KMS-11 (cell line): ENCODE measurements at regions not wholly inside any gene's neighbourhood (a gene's known extent, or its start where the extent isn't known, plus 50 kb on each side); places are given as distances from the start of the nearest gene placed in this dataset.

ENCODE experiments used
- H2AFZ ChIP-seq: fragments of 200-600 bp; sonication (generic); 2 replicates; pipeline ENCODE4 v1.6.1; 2016; ENCODE audit warnings: antibody characterized with exemption, mixed run types, low read depth
- H3K27ac ChIP-seq: fragments of 200-600 bp; sonication (generic); 2 replicates; pipeline ENCODE4 v1.6.1; 2016; ENCODE audit warnings: mild to moderate bottlenecking, mixed run types
- H3K27me3 ChIP-seq: fragments of 200-600 bp; sonication (generic); 2 replicates; pipeline ENCODE4 v1.6.1; 2017; ENCODE audit warnings: mild to moderate bottlenecking, low read depth, mixed run types, moderate library complexity; ENCODE audit not compliant: insufficient read depth
- H3K36me3 ChIP-seq: fragments of 200-600 bp; sonication (generic); 2 replicates; pipeline ENCODE4 v1.6.1; 2017; ENCODE audit warnings: mild to moderate bottlenecking, mixed run types; ENCODE audit not compliant: insufficient read depth
- H3K4me1 ChIP-seq: fragments of 200-600 bp; sonication (generic); 2 replicates; pipeline ENCODE4 v1.6.1; 2016; ENCODE audit warnings: mild to moderate bottlenecking, low read depth, mixed run types; ENCODE audit not compliant: poor library complexity, severe bottlenecking
- H3K4me2 ChIP-seq: fragments of 200-600 bp; sonication (generic); 2 replicates; pipeline ENCODE4 v1.7.0; 2016; ENCODE audit warnings: mild to moderate bottlenecking, mixed run types
- H3K4me3 ChIP-seq: fragments of 200-600 bp; sonication (generic); IDR thresholded peaks from 2 replicates; pipeline ENCODE4 v1.6.1; 2017; ENCODE audit warnings: low read depth, low read length, mixed read lengths; ENCODE audit not compliant: insufficient read depth
- H3K79me2 ChIP-seq: fragments of 200-600 bp; sonication (generic); 2 replicates; pipeline ENCODE4 v1.6.1; 2016; ENCODE audit warnings: low read depth, mixed run types; ENCODE audit not compliant: insufficient read depth
- H3K9ac ChIP-seq: fragments of 200-600 bp; sonication (generic); 2 replicates; pipeline ENCODE4 v1.6.1; 2016; ENCODE audit warnings: mild to moderate bottlenecking, mixed run types
- H4K20me1 ChIP-seq: fragments of 200-600 bp; sonication (generic); 2 replicates; pipeline ENCODE4 v1.6.1; 2016; ENCODE audit warnings: mild to moderate bottlenecking, mixed run types; ENCODE audit not compliant: insufficient read depth
- CTCF ChIP-seq: fragments of 200-600 bp; sonication (generic); conservative IDR thresholded peaks from 2 replicates; pipeline ENCODE4 v1.6.1; 2017; ENCODE audit warnings: low read depth, mild to moderate bottlenecking, antibody characterized with exemption, low read length, moderate library complexity, mixed read lengths

GRCh38 chr14:40601063-40601462 is 1005.6 kb upstream of the LRFN5 start:
- Histone ChIP-seq H3K27ac (no peak overlapping the region), H3K4me3 (no peak overlapping the region), H2AFZ (no peak overlapping the region), H4K20me1 (no peaks in the 10 kb centered on the region), H3K36me3 (no peaks in the 10 kb centered on the region), H3K4me2 (no peak overlapping the region), H3K27me3 (no peaks in the 10 kb centered on the region), H3K79me2 (no peaks in the 10 kb centered on the region), H3K4me1 (no peaks in the 10 kb centered on the region), H3K9ac (no peak overlapping the region)
- TF ChIP-seq CTCF = no peak

DNA sequence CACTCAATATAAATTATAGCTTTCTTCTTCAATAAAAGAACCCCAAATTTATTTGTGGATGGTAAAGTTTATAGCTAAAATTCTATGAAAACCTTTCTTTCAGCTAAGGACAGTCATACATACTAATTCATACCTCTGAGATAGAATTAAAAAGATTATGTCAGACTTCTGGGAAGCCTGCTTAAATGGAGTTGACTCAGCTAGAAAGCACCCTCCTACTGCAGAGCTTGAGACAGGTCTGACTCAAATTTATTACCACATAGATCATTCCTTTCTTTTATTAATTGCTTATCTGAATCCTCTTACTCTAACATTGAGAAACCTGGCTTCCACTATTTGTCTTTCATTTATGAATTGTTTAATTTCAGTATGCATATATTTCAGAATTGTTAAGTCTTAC is 1007.0 kb upstream of the LRFN5 start:
- no peaks in the 10 kb centered on the region for H3K27me3 ChIP-seq
- H4K20me1 ChIP-seq = no peaks in the 10 kb centered on the region
- no peak overlapping the region for H3K4me2 ChIP-seq
- H2AFZ ChIP-seq = no peak overlapping the region
- no peaks in the 10 kb centered on the region for H3K4me1 ChIP-seq
- no peaks in the 10 kb centered on the region for H3K36me3 ChIP-seq
- TF ChIP-seq CTCF = no peak
- no peaks in the 10 kb centered on the region for H3K79me2 ChIP-seq
- H3K4me3 ChIP-seq = no peak overlapping the region
- no peak overlapping the region for H3K27ac ChIP-seq
- H3K9ac ChIP-seq = no peak overlapping the region

GRCh38 chr14:40581264-40581663 is 1025.4 kb upstream of the LRFN5 start:
- Histone ChIP-seq H3K27me3 (no peaks in the 10 kb centered on the region), H3K4me1 (no peaks in the 10 kb centered on the region), H3K79me2 (no peaks in the 10 kb centered on the region), H3K36me3 (no peaks in the 10 kb centered on the region), H4K20me1 (no peaks in the 10 kb centered on the region), H3K4me3 (no peak overlapping the region), H3K9ac (no peak overlapping the region), H3K27ac (no peak overlapping the region), H3K4me2 (no peak overlapping the region), H2AFZ (no peak overlapping the region)
- no peak for TF ChIP-seq CTCF

- no peak for TF ChIP-seq CTCF
- Histone ChIP-seq H3K79me2 (no peaks in the 10 kb centered on the region), H3K9ac (no peak overlapping the region), H3K4me3 (no peak overlapping the region), H3K4me1 (no peaks in the 10 kb centered on the region), H4K20me1 (no peaks in the 10 kb centered on the region), H3K36me3 (no peaks in the 10 kb centered on the region), H3K27me3 (no peaks in the 10 kb centered on the region), H3K27ac (no peak overlapping the region), H3K4me2 (no peak overlapping the region), H2AFZ (no peak overlapping the region)
Observed at GRCh38 chr14:40576880-40577478, 1029.7 kb upstream of the LRFN5 start.
